ENCODE measurements at regions not wholly inside any gene's neighbourhood (a gene's known extent, or its start where the extent isn't known, plus 50 kb on each side); places are given as distances from the start of the nearest gene placed in this dataset.

- no peak overlapping the region for H2AFZ ChIP-seq (ENCODE audit: low read length)
- H3K4me2 ChIP-seq (ENCODE audit: low read depth, low read length, poor library complexity, severe bottlenecking): no peak overlapping the region
- no peaks in the 10 kb centered on the region for H3K9me3 ChIP-seq (ENCODE audit: insufficient read depth, low read depth, low read length)
- H3K4me3 ChIP-seq (ENCODE audit: low read length, poor library complexity, severe bottlenecking): no peak overlapping the region
- TF ChIP-seq EZH2phosphoT487 (IDR thresholded peaks at IDR 0.05; ENCODE audit: borderline replicate concordance): no peak
- no peak for TF ChIP-seq CTCF (conservative IDR thresholded peaks at IDR 0.05; ENCODE audit: low read length)
- no peaks in the 10 kb centered on the region for H3K36me3 ChIP-seq (ENCODE audit: insufficient read depth, low read length)
- H3K79me2 ChIP-seq (ENCODE audit: insufficient read depth, low read length): no peaks in the 10 kb centered on the region
- no peaks in the 10 kb centered on the region for H4K20me1 ChIP-seq (ENCODE audit: insufficient read depth, low read length, poor library complexity, severe bottlenecking)
- H3K9ac ChIP-seq (ENCODE audit: low read depth, low read length, poor library complexity, severe bottlenecking): no peak overlapping the region
- no peaks in the 10 kb centered on the region for H3K4me1 ChIP-seq (ENCODE audit: insufficient read depth, low read length, poor library complexity, severe bottlenecking)
- no peaks in the 10 kb centered on the region for H3F3A ChIP-seq (ENCODE audit: low read depth)
- no peaks in the 10 kb centered on the region for H3K9me2 ChIP-seq (replicated peaks; ENCODE audit: low read depth, low read length)
- H3K27me3 ChIP-seq (ENCODE audit: insufficient read depth, low read length, poor library complexity, severe bottlenecking): no peaks in the 10 kb centered on the region
Measured at GRCh38 chrX:113399506-113400192, 559.0 kb upstream of the AMOT start.

- Histone ChIP-seq H3K79me2 (ENCODE audit: insufficient read depth, low read length) (no peaks in the 10 kb centered on the region), H3K9ac (ENCODE audit: low read depth, low read length, poor library complexity, severe bottlenecking) (no peak overlapping the region), H3K4me1 (ENCODE audit: insufficient read depth, low read length, poor library complexity, severe bottlenecking) (no peaks in the 10 kb centered on the region), H4K20me1 (ENCODE audit: insufficient read depth, low read length, poor library complexity, severe bottlenecking) (no peaks in the 10 kb centered on the region), H3K36me3 (ENCODE audit: insufficient read depth, low read length) (no peaks in the 10 kb centered on the region), H3K9me3 (ENCODE audit: insufficient read depth, low read depth, low read length) (no peaks in the 10 kb centered on the region), H3K9me2 (replicated peaks; ENCODE audit: low read depth, low read length) (no peaks in the 10 kb centered on the region), H2AFZ (ENCODE audit: low read length) (no peak overlapping the region), H3K27me3 (ENCODE audit: insufficient read depth, low read length, poor library complexity, severe bottlenecking) (no peaks in the 10 kb centered on the region), H3F3A (ENCODE audit: low read depth) (no peaks in the 10 kb centered on the region), H3K4me2 (ENCODE audit: low read depth, low read length, poor library complexity, severe bottlenecking) (no peak overlapping the region), H3K4me3 (ENCODE audit: low read length, poor library complexity, severe bottlenecking) (no peak overlapping the region)
- TF ChIP-seq EZH2phosphoT487 (IDR thresholded peaks at IDR 0.05; ENCODE audit: borderline replicate concordance): no peak
- TF ChIP-seq CTCF (conservative IDR thresholded peaks at IDR 0.05; ENCODE audit: low read length): no peak
Measured at GRCh38 chrX:113392355-113392754, 551.7 kb upstream of the AMOT start.

GRCh38 chrX:113391875-113392274, 551.2 kb upstream of the AMOT start:
- Histone ChIP-seq H3K79me2 (ENCODE audit: insufficient read depth, low read length) (no peaks in the 10 kb centered on the region), H2AFZ (ENCODE audit: low read length) (no peak overlapping the region), H3K4me1 (ENCODE audit: insufficient read depth, low read length, poor library complexity, severe bottlenecking) (no peaks in the 10 kb centered on the region), H3K4me3 (ENCODE audit: low read length, poor library complexity, severe bottlenecking) (no peak overlapping the region), H4K20me1 (ENCODE audit: insufficient read depth, low read length, poor library complexity, severe bottlenecking) (no peaks in the 10 kb centered on the region), H3K9ac (ENCODE audit: low read depth, low read length, poor library complexity, severe bottlenecking) (no peak overlapping the region), H3K9me2 (replicated peaks; ENCODE audit: low read depth, low read length) (no peaks in the 10 kb centered on the region), H3K36me3 (ENCODE audit: insufficient read depth, low read length) (no peaks in the 10 kb centered on the region), H3K4me2 (ENCODE audit: low read depth, low read length, poor library complexity, severe bottlenecking) (no peak overlapping the region), H3K9me3 (ENCODE audit: insufficient read depth, low read depth, low read length) (no peaks in the 10 kb centered on the region), H3F3A (ENCODE audit: low read depth) (no peaks in the 10 kb centered on the region), H3K27me3 (ENCODE audit: insufficient read depth, low read length, poor library complexity, severe bottlenecking) (no peaks in the 10 kb centered on the region)
- TF ChIP-seq EZH2phosphoT487 (IDR thresholded peaks at IDR 0.05; ENCODE audit: borderline replicate concordance) (no peak), CTCF (conservative IDR thresholded peaks at IDR 0.05; ENCODE audit: low read length) (no peak)
